GM23248 (cell line): ENCODE measurements at regions not wholly inside any gene's neighbourhood (a gene's known extent, or its start where the extent isn't known, plus 50 kb on each side); places are given as distances from the start of the nearest gene placed in this dataset.

Source experiments
- EZH2 ChIP-seq: fragments of 200-600 bp; sonication (generic); IDR thresholded peaks from 2 replicates; pipeline ENCODE4 v1.6.1; 2018; ENCODE audit warnings: antibody characterized with exemption, mild to moderate bottlenecking; ENCODE audit not compliant: insufficient read depth, poor library complexity, severe bottlenecking
- EZH2phosphoT487 ChIP-seq: fragments of 200-600 bp; sonication (generic); IDR thresholded peaks from 2 replicates; pipeline ENCODE4 v1.6.1; 2018; ENCODE audit warnings: antibody characterized with exemption, moderate library complexity, mild to moderate bottlenecking, low read depth; ENCODE audit not compliant: insufficient read depth

- TF ChIP-seq EZH2 (no peak), EZH2phosphoT487 (no peak)
These were observed 867.2 kb downstream of the CDH11 start for GRCh38 chr16:64254443-64255367.
